Right atrium auricular region (tissue), 2 donors: ENCODE measurements at regions not wholly inside any gene's neighbourhood (a gene's known extent, or its start where the extent isn't known, plus 50 kb on each side); places are given as distances from the start of the nearest gene placed in this dataset.

Experiments used
- DNase-seq: peaks from one replicate; pipeline ENCODE4 v3.0.0-alpha.2; 2019; ENCODE audit warnings: low spot score
- H3K27ac ChIP-seq, 2 donors: fragments of 200-600 bp; sonication (generic); 1 replicate in 1 of 2; 2 replicates in 1 of 2; pipeline ENCODE4 v1.5.1; 2016 to 2019
- H3K27me3 ChIP-seq, 2 donors: fragments of 200-600 bp; sonication (generic); one replicate each; pipeline versions ENCODE4 v1.5.1 to v1.6.0; 2017 to 2019
- H3K36me3 ChIP-seq: fragments of 200-600 bp; sonication (generic); one replicate; pipeline ENCODE4 v1.5.1; 2016
- H3K4me1 ChIP-seq, 2 donors: fragments of 200-600 bp; sonication (generic); one replicate each; pipeline versions ENCODE4 v1.5.1 to v1.6.0; 2017 to 2019
- H3K4me3 ChIP-seq, 2 donors: fragments of 200-600 bp; sonication (generic); 1 replicate in 1 of 2; 2 replicates in 1 of 2; pipeline ENCODE4 v1.5.1; 2017 to 2019; ENCODE audit warnings: mild to moderate bottlenecking in 1 of 2, moderate library complexity in 1 of 2
- H3K9me3 ChIP-seq, 2 donors: fragments of 200-600 bp; sonication (generic); one replicate each; pipeline ENCODE4 v1.5.1; 2019
- TF ChIP-seq, protein P1 (sequence below), 2 donors: fragments of 200-600 bp; sonication (generic); IDR thresholded peaks; one replicate each; pipeline ENCODE4 v1.5.1; 2019; ENCODE audit warnings: antibody characterized with exemption in 2 of 2

DNA sequence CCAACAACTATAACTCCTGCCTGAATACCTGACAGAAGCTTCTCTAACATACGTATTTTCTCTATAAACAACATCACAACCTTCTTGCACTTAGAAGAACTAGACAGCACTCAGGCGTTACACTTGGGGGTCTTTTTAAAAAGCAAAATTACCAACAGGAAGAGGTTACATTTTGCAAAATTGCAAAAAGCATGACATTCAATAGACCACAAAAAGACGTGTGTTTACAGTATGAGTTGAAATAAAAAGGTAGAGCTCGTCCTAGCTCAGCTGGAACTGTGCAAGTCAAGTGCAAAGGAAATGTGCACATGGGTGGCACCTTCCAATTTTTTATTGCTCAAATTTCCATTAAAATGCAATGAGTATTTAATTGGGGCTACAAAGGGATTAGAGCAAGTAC, 375.2 kb upstream of the HSFY2 start:
- no peak overlapping the region for H3K27ac ChIP-seq
- DNase-seq: no peak
- no peaks in the 10 kb centered on the region for H3K9me3 ChIP-seq
- no peaks in the 10 kb centered on the region for H3K4me1 ChIP-seq
- TF ChIP-seq, protein P1, sequence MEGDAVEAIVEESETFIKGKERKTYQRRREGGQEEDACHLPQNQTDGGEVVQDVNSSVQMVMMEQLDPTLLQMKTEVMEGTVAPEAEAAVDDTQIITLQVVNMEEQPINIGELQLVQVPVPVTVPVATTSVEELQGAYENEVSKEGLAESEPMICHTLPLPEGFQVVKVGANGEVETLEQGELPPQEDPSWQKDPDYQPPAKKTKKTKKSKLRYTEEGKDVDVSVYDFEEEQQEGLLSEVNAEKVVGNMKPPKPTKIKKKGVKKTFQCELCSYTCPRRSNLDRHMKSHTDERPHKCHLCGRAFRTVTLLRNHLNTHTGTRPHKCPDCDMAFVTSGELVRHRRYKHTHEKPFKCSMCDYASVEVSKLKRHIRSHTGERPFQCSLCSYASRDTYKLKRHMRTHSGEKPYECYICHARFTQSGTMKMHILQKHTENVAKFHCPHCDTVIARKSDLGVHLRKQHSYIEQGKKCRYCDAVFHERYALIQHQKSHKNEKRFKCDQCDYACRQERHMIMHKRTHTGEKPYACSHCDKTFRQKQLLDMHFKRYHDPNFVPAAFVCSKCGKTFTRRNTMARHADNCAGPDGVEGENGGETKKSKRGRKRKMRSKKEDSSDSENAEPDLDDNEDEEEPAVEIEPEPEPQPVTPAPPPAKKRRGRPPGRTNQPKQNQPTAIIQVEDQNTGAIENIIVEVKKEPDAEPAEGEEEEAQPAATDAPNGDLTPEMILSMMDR (IDR thresholded peaks at IDR 0.05): no peak
- no peak overlapping the region for H3K4me3 ChIP-seq
- no peaks in the 10 kb centered on the region for H3K36me3 ChIP-seq
- no peaks in the 10 kb centered on the region for H3K27me3 ChIP-seq

GRCh38 chrY:19146296-19146695, 372.8 kb upstream of the HSFY2 start:
- H3K4me1 ChIP-seq: no peaks in the 10 kb centered on the region
- no peak overlapping the region for H3K27ac ChIP-seq
- no peaks in the 10 kb centered on the region for H3K9me3 ChIP-seq
- no peak overlapping the region for H3K4me3 ChIP-seq
- no peak for DNase-seq
- TF ChIP-seq, protein P1 (IDR thresholded peaks at IDR 0.05): no peak
- no peaks in the 10 kb centered on the region for H3K27me3 ChIP-seq
- H3K36me3 ChIP-seq: no peaks in the 10 kb centered on the region

DNA sequence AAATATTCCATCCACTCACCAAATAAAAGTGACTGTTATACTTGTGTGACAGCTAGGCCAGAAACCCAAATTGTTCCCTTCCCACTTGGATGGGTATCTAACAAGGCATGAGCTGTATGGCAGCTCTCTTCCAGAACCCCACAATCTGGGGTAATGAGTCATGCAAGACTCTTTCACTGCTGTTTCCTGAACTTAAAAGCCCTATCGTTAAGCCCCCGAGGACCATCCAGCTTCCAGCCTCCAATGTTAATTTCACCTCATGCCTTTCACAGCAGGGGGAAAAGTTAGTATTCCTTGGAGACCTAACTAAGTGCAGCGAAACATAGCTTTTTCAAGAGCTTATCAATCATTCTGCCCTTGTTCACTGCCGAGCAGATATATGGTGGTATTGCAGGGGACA, 368.6 kb upstream of the HSFY2 start:
- H3K4me1 ChIP-seq: no peaks in the 10 kb centered on the region
- TF ChIP-seq, protein P1 (IDR thresholded peaks at IDR 0.05): no peak
- H3K9me3 ChIP-seq: no peaks in the 10 kb centered on the region
- no peak for DNase-seq
- H3K36me3 ChIP-seq: no peaks in the 10 kb centered on the region
- no peak overlapping the region for H3K27ac ChIP-seq
- H3K4me3 ChIP-seq: no peak overlapping the region
- H3K27me3 ChIP-seq: no peaks in the 10 kb centered on the region

DNA sequence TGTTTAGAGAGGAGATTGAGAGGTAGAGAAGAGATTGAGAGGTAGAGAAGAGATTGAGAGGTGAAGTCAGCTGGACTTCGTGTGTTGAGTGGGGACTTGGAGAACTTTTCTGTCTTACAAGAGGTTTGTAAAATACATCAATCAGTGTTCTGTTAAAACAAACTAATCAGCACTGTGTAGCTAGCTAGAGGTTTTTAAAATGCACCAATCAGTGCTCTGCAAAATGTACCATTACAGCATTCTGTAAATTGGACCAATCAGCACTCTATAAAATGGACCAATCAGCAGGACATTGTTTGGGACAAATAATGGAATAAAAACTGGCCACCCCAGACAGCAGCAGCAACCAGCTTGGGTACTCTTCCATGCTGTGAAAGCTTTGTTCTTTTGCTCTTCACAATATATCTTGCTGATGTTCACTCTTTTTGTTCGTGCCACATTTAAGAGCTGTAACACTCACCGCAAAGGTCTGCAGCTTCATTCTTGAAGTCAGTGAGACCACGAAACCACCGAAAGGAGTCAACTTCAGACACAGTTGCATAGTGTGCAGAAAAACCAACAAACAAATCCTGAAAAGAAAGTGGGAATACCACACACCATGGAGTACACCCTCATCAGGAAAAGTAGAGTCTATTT, 366.9 kb upstream of the HSFY2 start:
- H3K27ac ChIP-seq: no peak overlapping the region
- no peak overlapping the region for H3K4me3 ChIP-seq
- H3K9me3 ChIP-seq: no peaks in the 10 kb centered on the region
- H3K4me1 ChIP-seq: no peaks in the 10 kb centered on the region
- TF ChIP-seq, protein P1 (IDR thresholded peaks at IDR 0.05): no peak
- H3K27me3 ChIP-seq: no peaks in the 10 kb centered on the region
- DNase-seq: no peak
- H3K36me3 ChIP-seq: no peaks in the 10 kb centered on the region

- H3K27ac ChIP-seq: no peak overlapping the region
- H3K4me3 ChIP-seq: no peak overlapping the region
- H3K27me3 ChIP-seq: no peaks in the 10 kb centered on the region
- DNase-seq: no peak
- no peaks in the 10 kb centered on the region for H3K9me3 ChIP-seq
- H3K36me3 ChIP-seq: no peaks in the 10 kb centered on the region
- H3K4me1 ChIP-seq: no peaks in the 10 kb centered on the region
- TF ChIP-seq, protein P1 (IDR thresholded peaks at IDR 0.05): no peak
Measured at GRCh38 chrY:19134426-19134825, 360.9 kb upstream of the HSFY2 start.
